ENCODE measurements at regions not wholly inside any gene's neighbourhood (a gene's known extent, or its start where the extent isn't known, plus 50 kb on each side); places are given as distances from the start of the nearest gene placed in this dataset.

GRCh38 chr18:45493830-45494229 is 121.4 kb upstream of the SLC14A2 start:
- H3K4me3 ChIP-seq (ENCODE audit: low read depth, low read length): no peak overlapping the region
- DNase-seq (ENCODE audit: low read depth): no peak

GRCh38 chr18:45494811-45495210 is 120.5 kb upstream of the SLC14A2 start:
- no peak overlapping the region for H3K4me3 ChIP-seq (ENCODE audit: low read depth, low read length)
- DNase-seq (ENCODE audit: low read depth): no peak

DNA sequence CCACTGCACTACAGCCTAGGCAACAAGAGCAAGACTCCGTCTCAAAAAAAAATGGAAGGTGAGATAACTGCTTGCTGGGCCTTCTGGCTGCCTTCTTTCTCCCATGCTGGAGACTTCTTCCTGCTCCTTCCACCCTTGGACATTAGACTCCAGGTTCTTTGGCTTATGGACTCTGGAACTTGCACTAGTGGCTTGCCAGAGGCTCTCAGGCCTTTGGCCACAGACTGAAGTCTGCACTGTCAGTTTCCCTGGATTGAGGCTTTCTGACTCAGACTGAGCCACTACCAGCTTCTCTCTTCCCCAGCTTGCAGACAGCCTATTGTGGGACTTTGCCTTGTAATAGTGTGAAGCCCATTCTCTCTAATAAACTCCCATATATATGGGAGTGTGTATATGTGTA is 118.5 kb upstream of the SLC14A2 start:
- H3K4me3 ChIP-seq (ENCODE audit: low read depth, low read length): no peak overlapping the region
- DNase-seq (ENCODE audit: low read depth): no peak

DNA sequence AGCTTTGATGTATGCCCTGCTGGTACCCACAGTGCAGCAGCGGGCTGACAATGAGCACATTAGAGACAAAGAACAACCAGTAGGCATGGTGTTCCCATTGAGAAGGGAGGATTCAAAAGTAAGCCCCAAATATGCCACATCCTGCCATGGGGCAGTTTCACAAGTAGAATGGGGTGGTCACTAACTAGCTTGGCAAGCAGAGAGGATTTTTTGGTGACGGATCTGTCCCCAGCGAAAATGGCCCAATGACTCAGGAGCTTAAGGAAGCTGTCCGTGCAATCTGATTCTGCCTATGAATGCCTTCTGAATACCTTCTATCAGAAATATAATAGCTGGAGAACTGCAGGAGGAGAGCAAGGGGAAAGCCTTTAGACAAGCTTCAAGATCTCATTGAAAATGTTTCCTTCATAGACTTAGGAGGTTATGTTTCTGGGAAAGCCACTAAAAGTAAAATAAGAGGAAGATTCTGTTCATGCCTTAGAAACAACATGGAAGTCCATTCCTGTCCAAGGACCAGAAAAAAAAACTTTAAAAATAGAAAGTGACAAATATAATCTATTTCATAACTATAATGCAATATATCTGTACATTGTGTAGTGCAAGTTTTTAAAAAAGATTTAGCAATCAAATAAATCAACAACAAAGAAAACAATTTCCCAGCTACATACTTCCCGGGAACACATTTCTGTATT is 117.5 kb upstream of the SLC14A2 start:
- DNase-seq (ENCODE audit: low read depth): no peak
- H3K4me3 ChIP-seq (ENCODE audit: low read depth, low read length): no peak overlapping the region

DNA sequence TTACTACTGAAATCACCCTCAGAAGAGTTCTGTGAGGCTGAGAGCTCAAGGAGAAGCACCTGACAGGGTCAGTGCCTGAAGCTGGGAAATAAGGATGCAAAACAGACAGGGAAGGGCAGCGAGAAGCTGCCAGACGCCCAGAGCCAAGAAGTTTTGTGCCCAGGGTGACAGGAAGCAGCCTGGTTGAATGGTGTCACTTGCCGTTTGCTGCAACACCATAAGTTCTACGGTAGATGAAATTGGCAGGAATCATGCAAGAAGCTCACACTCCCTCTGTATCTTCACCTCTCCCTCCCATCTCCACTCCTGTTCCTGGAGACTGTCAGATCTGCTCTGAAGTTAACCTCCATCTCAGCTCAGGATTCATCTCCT is 117.0 kb upstream of the SLC14A2 start:
- DNase-seq (ENCODE audit: low read depth): no peak

GRCh38 chr18:45503990-45504389 is 111.3 kb upstream of the SLC14A2 start:
- no peak for DNase-seq (ENCODE audit: low read depth)
- no peak overlapping the region for H3K4me3 ChIP-seq (ENCODE audit: low read depth, low read length)

More for the DNA sequence above, 117.0 kb upstream of the SLC14A2 start:
- H3K4me3 ChIP-seq (ENCODE audit: low read depth, low read length): no peak overlapping the region

DNA sequence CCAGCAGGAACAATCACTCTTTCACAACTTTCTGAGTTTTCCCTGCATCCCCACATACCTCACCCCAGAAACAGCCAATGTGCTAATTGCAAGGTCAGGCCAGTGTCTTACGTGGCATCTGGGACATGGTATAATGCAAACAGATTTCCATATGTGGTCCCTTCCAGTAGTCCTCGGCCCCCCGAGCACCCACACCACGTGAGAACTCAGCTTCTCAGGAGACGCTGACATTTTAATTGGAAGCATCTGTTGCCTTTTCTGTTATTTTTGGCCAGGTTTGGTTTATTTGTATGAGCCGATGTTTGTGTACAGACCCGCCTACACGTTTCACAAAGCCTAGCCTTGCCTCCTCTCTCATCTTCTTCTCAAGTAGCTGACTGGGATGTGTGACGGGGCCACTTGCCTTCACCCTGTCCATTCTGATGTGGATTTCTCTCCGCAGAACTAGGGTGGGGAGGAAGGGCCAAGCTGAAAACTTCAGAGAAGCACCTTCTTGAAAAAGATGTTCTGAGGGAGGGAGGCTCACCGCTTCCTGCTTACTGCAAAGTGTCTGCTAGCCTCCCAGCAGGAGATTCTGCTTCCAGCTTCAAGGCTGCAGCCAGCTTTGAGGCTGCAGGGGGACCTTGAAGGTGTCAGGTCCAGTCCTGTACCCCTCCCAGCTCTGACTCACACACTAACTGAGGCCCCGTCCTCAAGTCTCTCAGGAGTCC is 109.6 kb upstream of the SLC14A2 start:
- no peak overlapping the region for H3K4me3 ChIP-seq (ENCODE audit: low read depth, low read length)
- DNase-seq (ENCODE audit: low read depth): no peak

GRCh38 chr18:45506951-45507350 is 108.3 kb upstream of the SLC14A2 start:
- no peak overlapping the region for H3K4me3 ChIP-seq (ENCODE audit: low read depth, low read length)
- DNase-seq (ENCODE audit: low read depth): no peak

- DNase-seq (ENCODE audit: low read depth): no peak
Observed at GRCh38 chr18:45509535-45509934, 105.7 kb upstream of the SLC14A2 start.

DNA sequence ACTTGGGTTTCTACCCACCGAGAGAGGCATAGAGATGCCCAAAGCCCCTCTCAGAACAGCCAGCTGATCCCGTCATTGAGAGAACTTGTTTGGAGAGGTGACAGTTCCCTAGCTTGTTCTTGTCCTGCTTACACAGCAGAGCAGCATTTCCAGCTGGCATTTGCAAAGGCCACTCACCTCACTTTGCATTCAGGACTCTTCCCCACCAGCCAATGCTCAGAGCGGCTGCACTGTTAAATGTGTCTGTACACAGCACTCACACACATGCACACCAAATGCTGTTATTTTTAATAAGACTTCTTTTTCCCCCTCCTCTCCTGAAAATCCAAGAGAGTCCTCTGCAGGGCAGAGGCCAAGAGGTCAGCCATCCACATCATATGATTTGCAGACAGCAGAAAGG is 104.6 kb upstream of the SLC14A2 start:
- no peak overlapping the region for H3K4me3 ChIP-seq (ENCODE audit: low read depth, low read length)
- no peak for DNase-seq (ENCODE audit: low read depth)

More at GRCh38 chr18:45509535-45509934, 105.7 kb upstream of the SLC14A2 start:
- no peak overlapping the region for H3K4me3 ChIP-seq (ENCODE audit: low read depth, low read length)

DNA sequence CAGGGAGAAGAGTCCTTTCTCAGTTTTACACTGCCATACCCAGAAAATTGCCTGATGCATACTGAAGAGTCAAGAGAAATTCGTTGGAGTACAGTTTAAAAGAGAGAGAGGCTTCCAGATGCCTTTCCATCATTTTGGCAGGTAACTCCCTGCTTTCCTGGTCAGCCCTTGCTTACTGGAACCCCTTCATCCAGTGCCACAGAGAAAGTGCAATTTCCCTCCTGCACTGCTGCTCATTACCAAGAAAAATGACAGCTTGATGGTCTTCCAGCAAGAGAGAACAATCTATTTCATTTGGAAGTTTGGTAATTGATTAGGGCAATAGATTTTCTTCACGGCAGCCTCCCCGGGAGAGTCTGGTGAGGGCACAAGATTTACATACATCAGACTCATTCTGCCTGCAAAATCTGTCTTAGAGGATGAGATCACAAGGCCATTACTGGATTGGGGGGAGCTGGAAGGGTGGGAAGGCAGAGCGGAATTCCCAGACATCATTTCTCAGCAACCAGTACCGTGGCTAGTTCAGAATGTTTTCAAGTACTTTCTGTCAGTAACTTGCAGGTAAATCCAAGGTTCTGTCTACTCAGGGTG is 102.8 kb upstream of the SLC14A2 start:
- DNase-seq (ENCODE audit: low read depth): no peak
- H3K4me3 ChIP-seq (ENCODE audit: low read depth, low read length): no peak overlapping the region

DNA sequence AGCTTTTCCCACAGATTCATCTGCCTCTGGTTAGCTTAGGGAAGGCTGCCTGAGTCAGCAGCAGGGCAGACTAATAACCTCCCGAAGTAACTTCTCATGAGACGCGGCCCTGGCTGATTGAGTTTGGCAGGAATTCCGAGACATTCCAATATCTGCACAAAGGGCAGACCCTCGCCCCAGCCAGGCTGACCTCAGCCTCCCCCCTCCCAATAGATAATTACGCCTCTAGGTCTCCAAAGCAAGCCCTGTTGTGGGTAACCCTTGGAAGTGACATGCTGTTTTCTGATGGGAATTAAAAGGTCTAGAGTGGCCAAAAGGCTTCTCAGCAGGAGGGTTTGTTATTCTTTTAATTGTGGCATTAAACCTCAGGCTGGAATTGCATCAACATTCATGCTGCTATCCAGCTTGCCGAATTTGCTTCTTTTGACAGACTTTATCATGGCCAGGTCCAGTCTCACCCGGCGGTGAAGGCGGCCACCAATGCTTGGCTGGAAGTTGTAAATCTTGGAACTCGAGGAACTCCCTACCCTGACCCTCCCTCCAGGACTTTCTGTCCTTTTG is 98.0 kb upstream of the SLC14A2 start:
- DNase-seq (ENCODE audit: low read depth): no peak
- H3K4me3 ChIP-seq (ENCODE audit: low read depth, low read length): no peak overlapping the region

DNA sequence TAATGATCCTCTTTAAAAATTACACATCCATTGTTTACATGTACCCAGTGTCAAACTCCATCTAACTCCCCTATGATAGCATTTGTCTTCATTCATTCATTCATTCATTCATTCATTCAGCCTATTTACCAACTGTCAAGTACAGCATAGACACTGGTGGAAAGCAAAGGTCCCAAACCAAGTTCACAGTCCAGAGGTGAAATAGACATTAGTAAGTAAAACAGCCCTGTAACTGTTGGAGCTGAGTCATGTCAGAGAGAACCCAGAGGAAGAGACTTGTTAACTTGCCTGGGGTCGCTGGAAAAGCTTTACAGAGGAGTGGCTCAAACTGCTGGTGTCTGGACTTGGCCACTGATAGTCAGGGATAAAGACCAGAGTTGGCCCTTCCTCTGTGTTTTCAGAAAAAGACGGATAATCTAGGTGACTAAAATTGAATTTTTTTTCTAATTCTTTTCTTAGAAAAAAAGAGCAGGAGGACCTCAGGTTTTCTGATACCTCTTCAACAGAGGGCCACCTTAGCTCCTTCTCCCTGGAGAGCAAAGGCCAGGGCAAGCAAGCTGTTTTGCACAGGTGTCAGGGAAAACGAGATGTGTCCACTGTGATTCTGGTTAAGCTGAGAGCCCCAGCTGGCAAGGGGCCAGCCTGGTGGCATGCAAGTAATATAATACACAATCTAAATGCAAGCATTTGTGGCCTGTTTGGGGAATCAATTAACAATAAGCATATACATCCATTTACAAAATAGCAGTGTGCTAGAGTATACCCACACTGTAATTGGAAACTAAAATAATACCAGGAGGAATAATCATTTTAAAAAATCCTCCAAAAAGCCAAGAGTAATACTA is 96.7 kb upstream of the SLC14A2 start:
- no peak for DNase-seq (ENCODE audit: low read depth)

GRCh38 chr18:45519411-45520280 is 95.6 kb upstream of the SLC14A2 start:
- DNase-seq (ENCODE audit: low read depth): no peak

More for the DNA sequence above, 96.7 kb upstream of the SLC14A2 start:
- no peak overlapping the region for H3K4me3 ChIP-seq (ENCODE audit: low read depth, low read length)

DNA sequence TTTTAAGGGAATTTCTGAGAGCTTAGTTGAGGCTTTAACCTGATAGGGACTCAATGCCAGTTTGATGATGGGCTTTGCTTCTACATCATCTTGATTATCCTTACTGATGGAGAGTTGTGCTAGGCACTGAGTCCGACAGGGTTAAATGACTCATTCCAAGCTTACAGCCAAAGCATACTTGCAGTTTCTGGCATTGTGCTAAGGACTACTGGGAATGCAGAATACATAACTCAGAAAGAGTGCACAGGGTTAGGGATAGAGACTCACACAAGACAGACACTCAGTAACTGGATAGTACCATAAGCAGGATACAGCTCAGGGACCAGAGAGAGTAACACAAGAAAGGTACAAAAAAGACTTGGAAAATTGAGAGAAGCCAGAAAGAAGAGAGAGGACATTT is 94.1 kb upstream of the SLC14A2 start:
- DNase-seq (ENCODE audit: low read depth): peak; percentile 66

More at GRCh38 chr18:45519411-45520280, 95.6 kb upstream of the SLC14A2 start:
- no peak overlapping the region for H3K4me3 ChIP-seq (ENCODE audit: low read depth, low read length)

GRCh38 chr18:45521777-45522176 is 93.5 kb upstream of the SLC14A2 start:
- no peak overlapping the region for H3K4me3 ChIP-seq (ENCODE audit: low read depth, low read length)
- no peak for DNase-seq (ENCODE audit: low read depth)

More for the DNA sequence above, 94.1 kb upstream of the SLC14A2 start:
- no peak overlapping the region for H3K4me3 ChIP-seq (ENCODE audit: low read depth, low read length)

DNA sequence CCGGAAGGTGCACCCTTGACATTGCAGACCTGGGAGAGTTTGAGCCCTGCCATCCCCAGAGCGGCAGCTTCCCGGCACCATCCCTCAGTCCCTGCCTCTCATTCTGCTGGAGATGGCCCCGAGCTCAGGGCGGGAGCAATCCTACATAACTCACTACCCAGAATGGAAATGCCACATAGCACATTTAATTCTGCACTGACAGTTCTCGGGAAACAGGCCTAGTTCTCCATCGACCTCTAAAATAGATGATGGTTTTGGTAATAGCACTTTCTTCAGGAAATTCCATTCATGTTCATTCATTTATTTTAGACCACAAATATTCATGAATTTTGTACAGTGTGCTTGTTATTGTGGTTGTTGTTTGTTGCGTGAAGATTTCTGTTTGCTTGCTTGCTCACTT is 92.9 kb upstream of the SLC14A2 start:
- DNase-seq (ENCODE audit: low read depth): no peak

GRCh38 chr18:45525301-45525700 is 90.0 kb upstream of the SLC14A2 start:
- H3K4me3 ChIP-seq (ENCODE audit: low read depth, low read length): no peak overlapping the region
- DNase-seq (ENCODE audit: low read depth): no peak

More for the DNA sequence above, 92.9 kb upstream of the SLC14A2 start:
- H3K4me3 ChIP-seq (ENCODE audit: low read depth, low read length): no peak overlapping the region
